GM12891 (cell line): ENCODE measurements at regions not wholly inside any gene's neighbourhood (a gene's known extent, or its start where the extent isn't known, plus 50 kb on each side); places are given as distances from the start of the nearest gene placed in this dataset.

Experiments
- POLR2A ChIP-seq: IDR thresholded peaks from 2 replicates; pipeline ENCODE4 v1.6.1; 2011; ENCODE audit warnings: low read depth, low read length, control low read depth
- POLR2AphosphoS5 ChIP-seq: IDR thresholded peaks from 2 replicates; pipeline ENCODE4 v1.6.1; 2011; ENCODE audit warnings: low read depth, low read length, control low read depth

DNA sequence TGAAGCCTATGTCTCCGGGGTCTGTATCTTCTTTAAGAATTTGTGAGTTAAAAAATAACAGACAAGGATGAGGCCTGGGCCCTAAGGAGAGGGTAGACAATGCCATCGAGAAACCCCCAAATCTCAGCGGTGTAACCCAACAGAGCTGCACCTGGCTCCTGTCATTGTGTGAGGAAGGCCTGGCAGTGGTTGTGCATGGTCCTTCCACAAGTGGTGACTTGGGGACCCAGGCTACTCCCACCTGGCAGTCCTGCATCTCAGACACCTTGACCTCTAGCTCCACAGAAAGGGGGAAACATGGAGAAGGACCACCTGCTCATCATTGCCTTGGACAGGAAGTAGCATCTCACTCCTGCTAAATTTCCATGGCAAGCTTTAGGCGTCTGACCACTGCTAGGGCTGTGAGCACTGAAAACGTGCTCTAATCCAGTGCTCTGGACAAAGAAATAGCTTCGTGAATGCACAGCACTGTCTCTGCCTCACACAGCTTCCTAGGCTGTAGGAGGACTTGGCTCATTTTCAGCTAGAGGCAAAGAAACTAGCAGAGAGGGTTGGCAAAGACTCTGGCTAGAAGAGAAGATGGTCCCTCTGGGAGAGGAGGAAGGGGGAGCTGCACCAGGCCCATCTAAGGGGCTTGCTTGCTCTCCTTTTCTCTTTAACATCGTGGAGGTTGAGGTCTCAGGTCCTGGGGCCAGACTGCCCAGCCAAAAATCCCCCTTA is 273.9 kb upstream of the ZMIZ1 start:
- TF ChIP-seq POLR2A = no peak
- no peak for TF ChIP-seq POLR2AphosphoS5
